GM12878 (cell line): ENCODE measurements at regions not wholly inside any gene's neighbourhood (a gene's known extent, or its start where the extent isn't known, plus 50 kb on each side); places are given as distances from the start of the nearest gene placed in this dataset.

Experiments used
- ATAC-seq: fragments of 200-7000 bp; cut with Tn5 transposase; 3 replicates; pipeline ENCODE4 v1.9.1; 2020; ENCODE audit warnings: mild to moderate bottlenecking, moderate library complexity
- BruUV-seq: library from RNA; stranded (reverse); fragments of 400-500 nt; replicated peaks from 2 replicates; lab custom pipeline; 2021; lab: Mats Ljungman, UMichigan
- CTCF ChIA-PET: fragments of 300-600 bp; sonication (Branson Sonifier 250); formaldehyde crosslinking; extraction: SDS; loops from one replicate; lab custom pipeline; 2021; ENCODE audit warnings: inconsistent platforms; lab: Yijun Ruan, JAX
- POLR2A ChIA-PET: fragments of 350-600 bp; formaldehyde crosslinking; extraction: SDS; loops from one replicate; lab custom pipeline; 2021; ENCODE audit warnings: inconsistent platforms; lab: Charles Lee
- RAD21 ChIA-PET: fragments of 300-600 bp; sonication (Branson Sonifier 250); formaldehyde crosslinking; loops from one replicate; lab custom pipeline; 2023; ENCODE audit warnings: antibody characterized with exemption; ENCODE audit not compliant: unreplicated experiment; lab: Charles Lee
- SMC1A ChIA-PET: fragments of 300-600 bp; sonication (Branson Sonifier 250); formaldehyde crosslinking; loops from one replicate; lab custom pipeline; 2023; ENCODE audit not compliant: unreplicated experiment, uncharacterized antibody; lab: Charles Lee
- DNase-seq: peaks from one replicate; pipeline ENCODE4 v3.0.0-alpha.2; 2011; ENCODE audit warnings: low read depth, low spot score
- FAIRE-seq: peaks from 3 replicates; lab custom pipeline; 2011; peaks lifted over from hg19 to GRCh38; lab: Jason Lieb, UNC
- H2AFZ ChIP-seq: 2 replicates; pipeline ENCODE4 v1.6.0; 2011; ENCODE audit warnings: low read depth, low read length, control low read depth; ENCODE audit not compliant: control insufficient read depth
- H3K27ac ChIP-seq: 2 replicates; pipeline ENCODE4 v1.5.1; 2011; ENCODE audit warnings: control low read depth; ENCODE audit not compliant: control insufficient read depth, insufficient read depth
- H3K27me3 ChIP-seq, 2 experiments: replicated peaks in 1 of 2; 2 replicates each; pipeline versions ENCODE4 v1.6.0 to v1.6.1; 2011; ENCODE audit warnings: low read length in 1 of 2; ENCODE audit not compliant: control insufficient read depth in 2 of 2, insufficient read depth in 2 of 2
- H3K36me3 ChIP-seq, 2 experiments: 2 replicates each; pipeline ENCODE4 v1.5.1; 2011; ENCODE audit warnings: low read length in 1 of 2; ENCODE audit not compliant: control insufficient read depth in 2 of 2, insufficient read depth in 2 of 2
- H3K4me1 ChIP-seq: 2 replicates; pipeline ENCODE4 v1.6.1; 2011; ENCODE audit warnings: mild to moderate bottlenecking, low read length, moderate library complexity, mixed read lengths; ENCODE audit not compliant: control insufficient read depth, insufficient read depth
- H3K4me2 ChIP-seq: 2 replicates; pipeline ENCODE4 v1.6.0; 2011; ENCODE audit warnings: control low read depth; ENCODE audit not compliant: control insufficient read depth, insufficient read depth
- H3K4me3 ChIP-seq: fragments of 200-600 bp; sonication (generic); 2 replicates; pipeline ENCODE4 v1.5.1; 2016
- H3K79me2 ChIP-seq: 2 replicates; pipeline ENCODE4 v1.6.0; 2011; ENCODE audit warnings: low read length; ENCODE audit not compliant: control insufficient read depth, insufficient read depth
- H3K9ac ChIP-seq: 2 replicates; pipeline ENCODE4 v1.8.0; 2011; ENCODE audit warnings: low read length, control low read depth, mixed read lengths; ENCODE audit not compliant: control insufficient read depth, insufficient read depth
- H3K9me3 ChIP-seq: replicated peaks from 3 replicates; pipeline ENCODE4 v1.5.1; 2011; ENCODE audit warnings: mild to moderate bottlenecking, low read length; ENCODE audit not compliant: control insufficient read depth, insufficient read depth
- H4K20me1 ChIP-seq: 2 replicates; pipeline ENCODE4 v1.6.0; 2011; ENCODE audit not compliant: control insufficient read depth, insufficient read depth
- EP300 ChIP-seq, 2 experiments: fragments of 150-350 bp in 1 of 2; IDR thresholded peaks; 2 replicates each; pipeline ENCODE4 v1.6.1; 2011 to 2012; ENCODE audit warnings: low read depth in 2 of 2, low read length in 2 of 2, borderline replicate concordance in 1 of 2, improper control_type of control experiment in 1 of 2, inconsistent platforms in 1 of 2; ENCODE audit not compliant: control insufficient read depth in 1 of 2
- FOS ChIP-seq: IDR thresholded peaks from 3 replicates; pipeline ENCODE4 v1.6.1; 2011; ENCODE audit warnings: borderline replicate concordance; ENCODE audit not compliant: insufficient read length; ENCODE audit errors: extremely low read depth
- FOXK2 ChIP-seq: fragments of 450-650 bp; IDR thresholded peaks from 2 replicates; pipeline ENCODE4 v1.6.1; 2017; ENCODE audit warnings: mild to moderate bottlenecking, moderate library complexity
- NFXL1 ChIP-seq: fragments of 450-650 bp; IDR thresholded peaks from 2 replicates; pipeline ENCODE4 v1.6.1; 2017; ENCODE audit warnings: antibody characterized with exemption, mild to moderate bottlenecking, borderline replicate concordance
- POLR2AphosphoS2 ChIP-seq: IDR thresholded peaks from 2 replicates; pipeline ENCODE4 v1.6.1; 2011; ENCODE audit warnings: low read depth, mild to moderate bottlenecking, low read length, improper control_type of control experiment, moderate library complexity
- TCF3 ChIP-seq: IDR thresholded peaks from 2 replicates; pipeline ENCODE4 v1.6.1; 2012; ENCODE audit warnings: low read depth, mild to moderate bottlenecking, low read length, borderline replicate concordance; ENCODE audit not compliant: insufficient read depth
- ZNF274 ChIP-seq: IDR thresholded peaks from one replicate; pipeline ENCODE4 v1.8.0; 2011; ENCODE audit not compliant: insufficient read length, insufficient read depth
- ZSCAN29 ChIP-seq: fragments of 450-650 bp; IDR thresholded peaks from 2 replicates; pipeline ENCODE4 v1.6.1; 2017; ENCODE audit warnings: mild to moderate bottlenecking, moderate library complexity
- WGBS: methylation state at CpG from one replicate; pipeline ENCODE4 v1.1.6; 2016; ENCODE audit warnings: low lambda C conversion rate; ENCODE audit not compliant: insufficient replicate concordance, insufficient coverage; ENCODE audit errors: missing lambda C conversion rate; 5-methylcytosine and 5-hydroxymethylcytosine counted together
- in situ Hi-C: fragments of 300-500 bp; cut with MboI; formaldehyde crosslinking; loops from 9 replicates; pipeline ENCODE4 v1.14.3; 2018; ENCODE audit warnings: mixed read lengths
- intact Hi-C: fragments of 100-400 bp; cut with micrococcal nuclease; formaldehyde crosslinking; loops from one replicate; pipeline ENCODE4 v1.14.2; 2022; ENCODE audit not compliant: unreplicated experiment
- TF ChIP-seq, protein P1 (sequence below): fragments of 450-650 bp; IDR thresholded peaks from 2 replicates; pipeline ENCODE4 v1.6.1; 2017; ENCODE audit warnings: mild to moderate bottlenecking, moderate library complexity

DNA sequence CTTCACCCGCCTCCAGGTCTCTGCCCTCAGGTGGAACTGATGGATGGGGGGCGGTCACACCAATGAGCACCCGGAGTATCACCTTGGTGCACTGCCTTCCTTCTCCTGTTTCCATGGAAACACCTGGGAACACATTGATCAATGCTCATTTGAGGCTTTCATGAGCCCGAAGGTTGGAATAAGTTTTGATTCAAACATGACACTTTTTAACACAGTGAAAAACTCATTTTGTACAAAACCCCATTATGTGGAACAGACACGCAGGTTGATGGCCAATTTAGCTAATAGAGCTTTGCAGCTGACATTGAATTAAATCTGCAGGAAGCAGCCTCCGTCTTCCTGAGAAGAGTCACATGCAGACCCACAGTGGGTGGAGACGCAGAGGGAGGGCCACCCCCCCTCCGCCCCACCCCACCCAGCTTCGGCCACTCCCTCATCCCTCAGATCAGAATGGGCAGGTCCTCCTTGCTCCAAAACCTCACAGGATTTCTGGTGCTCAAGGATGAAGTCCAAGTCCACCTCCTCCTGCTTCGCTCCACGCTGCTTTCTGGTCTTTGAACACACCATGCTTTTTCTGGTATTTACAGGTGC lies 96.0 kb upstream of the MYCN start:
- no peak overlapping the region for H3K27ac ChIP-seq
- H3K4me3 ChIP-seq: no peak overlapping the region
- TF ChIP-seq FOXK2 (no peak), POLR2AphosphoS2 (no peak), TCF3 (no peak), EP300 (IDR thresholded peaks at IDR 0.05; ENCODE audit: borderline replicate concordance in 1 of 2, control insufficient read depth in 1 of 2, low read depth in 2 of 2, low read length in 2 of 2) (no peak), NFXL1 (no peak), FOS (no peak), ZNF274 (no peak), ZSCAN29 (no peak)
- TF ChIP-seq, protein P1, sequence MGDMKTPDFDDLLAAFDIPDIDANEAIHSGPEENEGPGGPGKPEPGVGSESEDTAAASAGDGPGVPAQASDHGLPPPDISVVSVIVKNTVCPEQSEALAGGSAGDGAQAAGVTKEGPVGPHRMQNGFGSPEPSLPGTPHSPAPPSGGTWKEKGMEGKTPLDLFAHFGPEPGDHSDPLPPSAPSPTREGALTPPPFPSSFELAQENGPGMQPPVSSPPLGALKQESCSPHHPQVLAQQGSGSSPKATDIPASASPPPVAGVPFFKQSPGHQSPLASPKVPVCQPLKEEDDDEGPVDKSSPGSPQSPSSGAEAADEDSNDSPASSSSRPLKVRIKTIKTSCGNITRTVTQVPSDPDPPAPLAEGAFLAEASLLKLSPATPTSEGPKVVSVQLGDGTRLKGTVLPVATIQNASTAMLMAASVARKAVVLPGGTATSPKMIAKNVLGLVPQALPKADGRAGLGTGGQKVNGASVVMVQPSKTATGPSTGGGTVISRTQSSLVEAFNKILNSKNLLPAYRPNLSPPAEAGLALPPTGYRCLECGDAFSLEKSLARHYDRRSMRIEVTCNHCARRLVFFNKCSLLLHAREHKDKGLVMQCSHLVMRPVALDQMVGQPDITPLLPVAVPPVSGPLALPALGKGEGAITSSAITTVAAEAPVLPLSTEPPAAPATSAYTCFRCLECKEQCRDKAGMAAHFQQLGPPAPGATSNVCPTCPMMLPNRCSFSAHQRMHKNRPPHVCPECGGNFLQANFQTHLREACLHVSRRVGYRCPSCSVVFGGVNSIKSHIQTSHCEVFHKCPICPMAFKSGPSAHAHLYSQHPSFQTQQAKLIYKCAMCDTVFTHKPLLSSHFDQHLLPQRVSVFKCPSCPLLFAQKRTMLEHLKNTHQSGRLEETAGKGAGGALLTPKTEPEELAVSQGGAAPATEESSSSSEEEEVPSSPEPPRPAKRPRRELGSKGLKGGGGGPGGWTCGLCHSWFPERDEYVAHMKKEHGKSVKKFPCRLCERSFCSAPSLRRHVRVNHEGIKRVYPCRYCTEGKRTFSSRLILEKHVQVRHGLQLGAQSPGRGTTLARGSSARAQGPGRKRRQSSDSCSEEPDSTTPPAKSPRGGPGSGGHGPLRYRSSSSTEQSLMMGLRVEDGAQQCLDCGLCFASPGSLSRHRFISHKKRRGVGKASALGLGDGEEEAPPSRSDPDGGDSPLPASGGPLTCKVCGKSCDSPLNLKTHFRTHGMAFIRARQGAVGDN: no peak
- TF ChIP-seq, all 136 proteins: peak for 0
- Histone ChIP-seq H3K36me3 (no peaks in the 10 kb centered on the region), H3K4me1 (no peaks in the 10 kb centered on the region), H2AFZ (no peak overlapping the region), H3K4me2 (no peak overlapping the region), H3K9me3 (no peaks in the 10 kb centered on the region), H4K20me1 (no peaks in the 10 kb centered on the region), H3K27me3 (no peaks in the 10 kb centered on the region; a peak in 2 of 4 replicates), H3K9ac (no peak overlapping the region), H3K79me2 (no peaks in the 10 kb centered on the region)
- DNase-seq (no peak), FAIRE-seq (no peak), ATAC-seq (no peak)
- ChIA-PET RAD21 (no interaction called here), CTCF (no interaction called here), SMC1A (no interaction called here), POLR2A (no interaction called here)
- no TSS peak for BruUV-seq
- intact Hi-C loops: no loop called here
- WGBS: under 1% methylated on average over 9 of the region's 11 CpGs
- in situ Hi-C loops: no loop called here
